SH-SY5Y (cell line): ENCODE measurements at regions not wholly inside any gene's neighbourhood (a gene's known extent, or its start where the extent isn't known, plus 50 kb on each side); places are given as distances from the start of the nearest gene placed in this dataset.

ENCODE experiments used
- GATA2 ChIP-seq: IDR thresholded peaks from 2 replicates; pipeline ENCODE4 v1.6.1; 2011; ENCODE audit warnings: mild to moderate bottlenecking, low read depth, low read length
- GATA3 ChIP-seq: IDR thresholded peaks from 2 replicates; pipeline ENCODE4 v1.6.1; 2011; ENCODE audit warnings: low read depth, mild to moderate bottlenecking, low read length, moderate library complexity

DNA sequence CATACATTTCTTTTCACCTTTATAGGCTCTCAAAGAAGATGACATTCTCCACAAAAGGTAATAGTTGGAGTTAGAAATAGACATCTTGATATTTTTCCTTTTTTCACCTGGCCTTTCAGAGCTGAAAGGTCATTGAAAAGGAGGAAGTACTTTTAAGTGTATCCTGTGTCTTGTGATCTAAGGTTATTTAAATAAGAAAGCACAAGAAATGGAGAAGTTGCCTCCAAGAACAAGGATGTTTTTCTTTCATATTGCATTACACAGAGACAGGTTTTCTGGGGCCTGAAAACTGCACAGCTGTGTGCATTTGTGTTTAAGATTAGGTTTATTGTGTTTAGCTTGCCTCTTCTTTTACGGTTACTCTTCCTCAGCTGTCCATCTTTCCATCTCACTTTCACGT is 103.4 kb upstream of the SEMA3D start:
- TF ChIP-seq GATA2 (no peak), GATA3 (no peak)

GRCh38 chr7:85289279-85289678 is 102.4 kb upstream of the SEMA3D start:
- TF ChIP-seq GATA2 (no peak), GATA3 (no peak)

- TF ChIP-seq GATA3: no peak
- TF ChIP-seq GATA2: no peak
Observed at GRCh38 chr7:85287106-85287825, 100.4 kb upstream of the SEMA3D start.

GRCh38 chr7:85286446-85286845 is 99.6 kb upstream of the SEMA3D start:
- TF ChIP-seq GATA2: no peak
- no peak for TF ChIP-seq GATA3

DNA sequence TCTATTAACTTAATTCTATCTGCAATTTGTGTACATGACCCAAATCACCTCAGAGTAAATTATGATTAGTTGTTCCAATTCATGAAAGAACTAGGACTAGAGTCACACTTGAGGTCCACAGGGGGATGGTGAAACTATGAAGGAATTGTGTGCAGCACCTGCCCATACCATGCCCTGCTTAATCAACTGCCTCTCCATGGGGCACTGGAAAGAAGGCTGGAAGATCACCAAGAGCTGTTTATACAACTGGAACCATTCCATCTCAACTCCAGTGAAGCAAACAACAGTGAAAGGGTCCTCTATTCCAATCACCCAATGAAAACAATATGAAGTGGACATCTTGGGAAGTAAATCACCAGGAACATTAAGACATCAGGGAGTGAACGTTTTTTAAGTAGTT is 98.7 kb upstream of the SEMA3D start:
- TF ChIP-seq GATA2 (no peak), GATA3 (no peak)

GRCh38 chr7:85275204-85275603 is 88.3 kb upstream of the SEMA3D start:
- TF ChIP-seq GATA3: no peak
- no peak for TF ChIP-seq GATA2

DNA sequence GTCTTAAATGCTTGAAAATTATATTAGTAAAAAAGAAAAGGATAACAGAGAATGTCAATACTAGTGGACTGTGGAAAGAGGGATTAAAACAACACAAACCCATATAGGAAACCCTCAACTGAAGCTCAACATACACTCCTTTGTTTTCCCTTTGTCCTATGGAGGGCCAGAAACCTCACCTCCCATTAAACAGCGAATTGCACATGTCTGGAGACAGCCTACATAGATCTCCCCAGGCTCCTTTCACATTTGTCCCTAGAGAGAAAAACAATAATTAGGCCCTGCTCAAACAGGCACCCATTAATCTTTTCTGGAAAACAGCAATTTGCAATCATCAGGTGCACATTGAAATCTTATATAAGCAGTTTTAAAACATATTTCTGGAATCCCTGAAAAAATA is 87.6 kb upstream of the SEMA3D start:
- TF ChIP-seq GATA3 (no peak), GATA2 (no peak)

DNA sequence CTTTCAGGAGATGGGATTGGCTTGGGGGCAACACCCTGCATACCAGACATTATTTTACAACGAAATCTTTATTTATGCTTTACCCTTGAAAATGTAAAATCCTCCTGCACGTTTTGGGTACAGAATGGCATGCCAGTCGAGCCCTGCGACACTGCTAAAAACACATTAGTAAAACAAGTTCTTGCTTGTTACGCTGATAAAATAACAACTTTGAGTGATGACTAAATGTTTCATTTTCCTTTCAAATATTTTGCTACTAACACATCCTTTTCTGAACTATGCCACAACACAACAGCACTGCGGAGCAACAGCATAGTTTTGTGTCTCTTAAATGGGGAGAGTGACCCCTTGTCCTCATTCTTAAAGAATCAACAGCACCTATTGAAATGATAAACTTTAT is 76.0 kb upstream of the SEMA3D start:
- TF ChIP-seq GATA2 (no peak), GATA3 (no peak)

DNA sequence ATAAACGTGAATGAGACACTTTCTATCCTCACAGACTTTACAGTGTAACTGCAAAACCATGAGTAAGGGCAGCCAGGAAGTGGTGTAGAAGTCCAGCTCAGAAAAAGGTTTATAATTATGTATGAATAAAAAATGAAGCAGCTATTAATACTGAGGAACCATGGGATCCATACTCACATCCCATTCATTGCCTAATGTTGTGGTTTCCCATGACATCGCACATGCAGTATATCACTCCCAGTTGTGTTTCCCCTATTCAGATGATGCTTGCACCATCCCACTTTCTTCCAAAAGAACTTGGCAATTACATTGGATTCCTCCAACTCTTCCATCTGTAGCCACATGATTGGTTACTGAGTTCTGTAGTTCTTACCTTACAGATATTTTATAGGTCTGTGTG is 74.5 kb upstream of the SEMA3D start:
- TF ChIP-seq GATA3 (no peak), GATA2 (no peak)

GRCh38 chr7:85239109-85239508 is 52.3 kb upstream of the SEMA3D start:
- TF ChIP-seq GATA2: no peak
- TF ChIP-seq GATA3: no peak

GRCh38 chr7:85237721-85238120 is 50.9 kb upstream of the SEMA3D start:
- TF ChIP-seq GATA2: no peak
